Brain microvascular endothelial cell (primary cell): ENCODE measurements at regions not wholly inside any gene's neighbourhood (a gene's known extent, or its start where the extent isn't known, plus 50 kb on each side); places are given as distances from the start of the nearest gene placed in this dataset.

Experiments used
- DNase-seq: peaks from one replicate; pipeline ENCODE4 v3.0.0-alpha.2; 2020
- H3K27ac ChIP-seq: fragments of 250-450 bp; sonication (Bioruptor Pico); 2 replicates; pipeline ENCODE4 v1.5.1; 2020; ENCODE audit warnings: mild to moderate bottlenecking, moderate library complexity
- H3K27me3 ChIP-seq: fragments of 250-450 bp; sonication (Bioruptor Pico); replicated peaks from 2 replicates; pipeline ENCODE4 v1.5.1; 2020; ENCODE audit warnings: mild to moderate bottlenecking
- H3K36me3 ChIP-seq: fragments of 250-450 bp; sonication (Bioruptor Pico); replicated peaks from 2 replicates; pipeline ENCODE4 v1.5.1; 2020; ENCODE audit warnings: mild to moderate bottlenecking
- H3K4me3 ChIP-seq: 2 replicates; pipeline ENCODE4 v1.5.1; 2011; ENCODE audit warnings: low read depth, mild to moderate bottlenecking, control low read depth, low read length, moderate library complexity
- in situ Hi-C: cut with HindIII; loops from 2 replicates; pipeline ENCODE4 v1.10.0; 2017; ENCODE audit warnings: low sequenced_read_pairs, low pct_ligation_motif_present
- TF ChIP-seq, protein P1 (sequence below): IDR thresholded peaks from 2 replicates; pipeline ENCODE4 v1.5.1; 2011; ENCODE audit warnings: low read depth, mild to moderate bottlenecking, moderate library complexity, low read length, control low read depth, inconsistent platforms; ENCODE audit errors: missing control alignments

- Histone ChIP-seq H3K27me3 (no peaks in the 10 kb centered on the region), H3K27ac (no peak overlapping the region), H3K36me3 (no peaks in the 10 kb centered on the region), H3K4me3 (no peak overlapping the region)
- in situ Hi-C loops = no loop called here
- TF ChIP-seq, protein P1, sequence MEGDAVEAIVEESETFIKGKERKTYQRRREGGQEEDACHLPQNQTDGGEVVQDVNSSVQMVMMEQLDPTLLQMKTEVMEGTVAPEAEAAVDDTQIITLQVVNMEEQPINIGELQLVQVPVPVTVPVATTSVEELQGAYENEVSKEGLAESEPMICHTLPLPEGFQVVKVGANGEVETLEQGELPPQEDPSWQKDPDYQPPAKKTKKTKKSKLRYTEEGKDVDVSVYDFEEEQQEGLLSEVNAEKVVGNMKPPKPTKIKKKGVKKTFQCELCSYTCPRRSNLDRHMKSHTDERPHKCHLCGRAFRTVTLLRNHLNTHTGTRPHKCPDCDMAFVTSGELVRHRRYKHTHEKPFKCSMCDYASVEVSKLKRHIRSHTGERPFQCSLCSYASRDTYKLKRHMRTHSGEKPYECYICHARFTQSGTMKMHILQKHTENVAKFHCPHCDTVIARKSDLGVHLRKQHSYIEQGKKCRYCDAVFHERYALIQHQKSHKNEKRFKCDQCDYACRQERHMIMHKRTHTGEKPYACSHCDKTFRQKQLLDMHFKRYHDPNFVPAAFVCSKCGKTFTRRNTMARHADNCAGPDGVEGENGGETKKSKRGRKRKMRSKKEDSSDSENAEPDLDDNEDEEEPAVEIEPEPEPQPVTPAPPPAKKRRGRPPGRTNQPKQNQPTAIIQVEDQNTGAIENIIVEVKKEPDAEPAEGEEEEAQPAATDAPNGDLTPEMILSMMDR = no peak
- no peak for DNase-seq
Observed at GRCh38 chr1:13943055-13943454, 243.1 kb downstream of the PRDM2 start.

- H3K27me3 ChIP-seq = no peaks in the 10 kb centered on the region
- H3K36me3 ChIP-seq = no peaks in the 10 kb centered on the region
- H3K4me3 ChIP-seq = no peak overlapping the region
- DNase-seq = no peak
- no peak overlapping the region for H3K27ac ChIP-seq
- TF ChIP-seq, protein P1 = no peak
- in situ Hi-C loops = no loop called here
Observed at GRCh38 chr1:13945856-13946255, 245.9 kb downstream of the PRDM2 start.

GRCh38 chr1:13947658-13948057 lies 247.7 kb downstream of the PRDM2 start:
- Histone ChIP-seq H3K27me3 (no peaks in the 10 kb centered on the region), H3K4me3 (no peak overlapping the region), H3K27ac (no peak overlapping the region), H3K36me3 (no peaks in the 10 kb centered on the region)
- TF ChIP-seq, protein P1 = no peak
- in situ Hi-C loops = no loop called here
- no peak for DNase-seq

- in situ Hi-C loops = no loop called here
- TF ChIP-seq, protein P1 = no peak
- no peaks in the 10 kb centered on the region for H3K27me3 ChIP-seq
- no peak overlapping the region for H3K4me3 ChIP-seq
- H3K36me3 ChIP-seq = no peaks in the 10 kb centered on the region
- no peak overlapping the region for H3K27ac ChIP-seq
- no peak for DNase-seq
Observed at GRCh38 chr1:13948396-13948795, 248.4 kb downstream of the PRDM2 start.

DNA sequence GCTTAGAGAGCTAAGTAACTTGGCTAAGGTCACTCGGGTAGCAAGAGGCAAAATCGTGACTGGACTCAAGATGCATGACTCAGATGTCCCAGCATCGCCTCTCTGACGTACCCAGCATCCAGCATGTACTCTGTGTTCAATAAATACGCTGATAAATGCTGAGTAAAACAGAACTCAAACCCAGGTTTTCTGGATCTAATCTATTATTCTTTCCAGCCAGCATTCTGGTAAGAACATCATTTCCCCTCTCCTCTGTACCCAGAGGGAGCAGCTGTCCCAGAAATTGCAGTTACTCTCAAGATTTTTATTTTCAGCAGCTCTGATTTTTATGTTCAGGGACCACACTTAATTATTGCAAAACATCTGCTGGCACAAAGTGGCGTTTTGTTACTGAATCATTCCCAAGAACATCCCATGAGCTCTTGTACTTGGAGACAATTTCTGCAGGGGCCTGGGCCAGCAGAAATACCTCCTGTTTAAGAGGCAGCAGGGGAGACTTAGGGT lies 249.0 kb downstream of the PRDM2 start:
- no peak overlapping the region for H3K27ac ChIP-seq
- TF ChIP-seq, protein P1 = no peak
- H3K36me3 ChIP-seq = no peaks in the 10 kb centered on the region
- DNase-seq = no peak
- no peak overlapping the region for H3K4me3 ChIP-seq
- H3K27me3 ChIP-seq = no peaks in the 10 kb centered on the region
- in situ Hi-C loops = no loop called here

DNA sequence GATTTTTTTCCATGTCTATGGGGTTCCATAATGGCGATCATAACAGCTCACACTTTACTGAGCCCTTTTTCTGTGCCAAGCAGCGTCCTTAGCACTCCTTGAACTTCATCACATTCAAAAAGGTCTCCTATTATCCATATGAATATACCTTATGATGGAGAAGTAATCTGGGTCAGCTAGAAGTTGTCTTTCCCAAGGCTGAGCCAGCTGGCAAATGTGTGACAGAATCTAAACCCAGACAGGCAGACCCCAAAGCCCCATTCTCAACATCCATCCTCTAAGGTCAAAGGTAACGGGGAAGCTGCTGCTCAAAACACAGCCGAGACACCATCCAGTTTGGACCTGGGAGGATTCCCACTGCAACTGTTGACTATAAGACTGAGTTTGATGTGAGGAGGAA lies 249.6 kb downstream of the PRDM2 start:
- Histone ChIP-seq H3K27ac (no peak overlapping the region), H3K27me3 (no peaks in the 10 kb centered on the region), H3K4me3 (no peak overlapping the region), H3K36me3 (no peaks in the 10 kb centered on the region)
- in situ Hi-C loops = no loop called here
- no peak for DNase-seq
- TF ChIP-seq, protein P1 = no peak
